DMS153 treated with DMSO at 0.1 percent for 48 hours (cell line): ENCODE measurements at regions not wholly inside any gene's neighbourhood (a gene's known extent, or its start where the extent isn't known, plus 50 kb on each side); places are given as distances from the start of the nearest gene placed in this dataset.

Experiments used
- DNase-seq: peaks from one replicate; lab custom pipeline; 2025; ENCODE audit not compliant: unreplicated experiment; lab: John Stamatoyannopoulos, UW

- DNase-seq, result no peak
These were observed 90.5 kb upstream of the ZNF827 start for GRCh38 chr4:146029147-146029546.

- DNase-seq, result no peak
These were observed 89.1 kb upstream of the ZNF827 start for GRCh38 chr4:146027761-146028160.

- DNase-seq, result no peak
These were observed 84.8 kb upstream of the ZNF827 start for GRCh38 chr4:146023334-146023967.

- no peak for DNase-seq
These were observed 83.9 kb upstream of the ZNF827 start for GRCh38 chr4:146022541-146022940.

- no peak for DNase-seq
These were observed 79.6 kb upstream of the ZNF827 start for GRCh38 chr4:146018247-146018646.

GRCh38 chr4:146004730-146005129 is 66.1 kb upstream of the ZNF827 start:
- no peak for DNase-seq

GRCh38 chr4:145988628-145989027 is 50.0 kb upstream of the ZNF827 start:
- DNase-seq, result no peak
